EL (cell line): ENCODE measurements at regions not wholly inside any gene's neighbourhood (a gene's known extent, or its start where the extent isn't known, plus 50 kb on each side); places are given as distances from the start of the nearest gene placed in this dataset.
A peak's percentile ranks its signal among the peaks of the same experiment; 100 is the strongest.
"Not testable (repeated sequence)": the region's sequence is repeated elsewhere in the genome, so short reads cannot be mapped to it uniquely, and the experiment has no call there.

Experiments used
- DNase-seq: peaks from one replicate; pipeline ENCODE4 v3.0.0-alpha.2; 2016

DNA sequence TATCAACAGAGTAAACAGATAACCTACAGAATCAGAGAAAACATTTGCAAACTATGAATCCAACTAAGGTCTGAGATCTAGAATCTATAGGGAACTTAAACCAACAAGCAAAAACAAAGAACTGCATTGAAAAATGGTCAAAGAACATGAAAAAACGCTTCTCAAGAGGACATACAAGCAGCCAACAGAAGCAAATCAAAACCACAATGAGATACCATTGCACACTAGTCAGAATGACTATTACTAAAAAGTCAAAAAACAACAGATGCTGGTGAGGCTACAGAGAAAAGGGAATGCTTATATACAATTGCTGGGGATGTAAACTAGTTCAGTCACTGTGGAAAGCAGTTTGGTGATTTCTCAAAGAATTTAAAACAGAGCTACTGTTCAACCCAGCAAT lies 255.7 kb downstream of the TMEM47 start:
- DNase-seq: no peak

DNA sequence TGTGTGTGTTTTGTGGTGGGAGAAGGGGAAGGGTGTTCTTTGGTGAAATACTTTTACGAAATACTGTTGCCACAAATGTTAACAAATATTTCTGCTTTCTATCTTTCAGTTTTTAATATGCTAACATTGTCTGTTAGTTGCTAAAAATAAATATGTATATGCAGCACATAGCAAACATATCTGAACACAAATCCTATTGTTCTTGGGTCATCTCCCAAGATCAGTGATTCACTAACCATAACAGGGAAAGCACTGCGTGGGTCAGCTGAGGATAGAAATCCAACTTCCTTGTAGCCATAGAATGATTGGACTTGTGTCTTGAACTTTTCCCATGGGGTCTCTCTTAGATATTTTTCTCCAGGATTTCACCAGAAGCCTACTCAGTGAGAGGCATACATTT lies 250.3 kb upstream of the FAM47A start:
- peak; percentile 53 for DNase-seq

DNA sequence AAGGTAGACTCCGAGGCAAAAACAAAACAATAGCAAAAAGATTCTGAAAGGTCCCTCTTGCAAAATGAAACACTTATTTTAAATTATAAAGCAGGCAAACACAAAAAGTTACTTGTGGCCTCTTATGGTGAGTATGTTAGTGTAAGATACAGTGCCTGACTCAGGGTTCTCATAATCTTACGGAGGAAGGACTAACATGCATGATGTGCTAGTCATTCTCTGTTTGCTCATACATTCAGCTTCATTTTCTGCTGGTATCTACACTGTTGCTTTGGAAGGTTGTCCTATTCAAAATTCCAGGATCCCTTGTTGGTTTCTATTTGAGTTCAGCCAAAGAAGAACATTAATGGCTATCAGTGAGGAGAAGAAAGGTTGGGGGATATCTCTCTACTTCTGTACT lies 249.1 kb upstream of the FAM47A start:
- DNase-seq: peak; percentile 18

DNA sequence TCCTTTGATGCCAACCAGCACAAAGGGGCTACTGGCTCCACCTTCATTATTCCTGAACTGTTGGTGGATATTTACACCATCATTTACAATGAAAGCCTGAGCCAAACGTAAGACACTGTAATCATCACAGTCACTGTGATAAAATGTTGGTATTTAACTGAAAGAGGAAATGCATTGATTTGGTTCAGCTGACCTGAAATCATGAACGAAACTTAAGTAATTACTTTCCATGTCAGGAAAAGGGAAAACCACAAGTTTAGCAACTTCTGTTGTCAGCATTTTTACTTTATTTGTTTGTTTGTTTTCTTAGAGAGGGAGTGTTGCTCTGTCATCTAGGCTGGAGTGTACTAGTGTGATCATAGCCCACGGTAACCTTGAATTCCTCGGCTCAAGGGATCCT lies 247.8 kb upstream of the FAM47A start:
- DNase-seq: peak; percentile 4

DNA sequence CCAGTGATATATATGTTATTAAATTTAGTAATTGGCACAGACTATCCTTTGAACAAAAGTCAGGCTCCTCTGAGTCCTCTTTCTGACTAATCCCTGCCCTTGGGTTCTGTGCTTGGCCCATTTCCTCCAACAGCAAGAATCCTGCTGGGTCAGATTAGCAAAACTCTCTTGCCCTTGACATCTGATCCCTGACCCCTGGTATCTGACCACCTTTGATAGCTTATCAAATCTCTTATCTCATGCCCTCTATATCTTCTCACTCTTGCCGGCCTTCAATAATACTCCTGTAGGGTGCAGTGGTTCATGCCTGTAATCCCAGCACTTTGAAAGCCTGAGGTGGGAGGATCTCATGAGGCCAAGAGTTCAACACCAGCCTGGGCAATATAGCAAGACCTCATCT lies 245.5 kb upstream of the FAM47A start:
- DNase-seq: no peak

DNA sequence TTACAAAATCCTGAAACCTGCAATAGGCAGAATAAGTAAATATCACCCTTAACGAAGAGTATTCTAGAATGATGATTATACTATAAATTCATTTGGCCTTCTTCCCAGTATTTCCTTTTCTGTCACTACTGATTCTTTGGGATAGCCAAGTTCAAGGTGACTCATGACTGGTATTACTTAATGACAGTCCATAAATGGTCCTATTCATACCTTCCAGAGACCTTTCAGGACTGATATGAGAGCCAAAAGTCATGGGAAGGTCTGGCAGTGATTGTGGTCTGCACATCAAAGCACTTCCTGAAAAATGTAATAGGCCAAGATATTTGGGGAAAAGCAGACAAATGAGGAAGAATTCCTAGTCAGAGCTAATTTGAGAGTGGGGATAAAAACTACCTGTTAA lies 239.6 kb upstream of the FAM47A start:
- no peak for DNase-seq

DNA sequence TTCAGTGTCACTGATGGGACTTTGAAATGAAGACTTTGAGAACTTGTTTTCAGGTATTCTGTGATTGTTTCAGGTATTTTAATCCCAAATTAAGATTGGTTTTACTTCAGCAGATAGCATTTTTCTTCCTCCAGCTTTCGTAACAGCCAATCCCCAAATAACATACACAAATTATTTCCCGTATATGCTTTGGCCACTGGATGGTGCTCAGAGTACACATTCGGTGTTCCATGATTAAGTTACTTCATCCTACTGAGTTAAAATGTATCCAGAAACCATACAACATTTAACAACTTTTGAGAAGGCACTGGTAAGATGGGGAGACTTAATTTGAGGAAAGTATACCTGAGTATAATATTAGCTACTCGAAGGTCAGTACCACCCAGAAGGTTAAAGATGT lies 233.4 kb upstream of the FAM47A start:
- peak; percentile 11 for DNase-seq

DNA sequence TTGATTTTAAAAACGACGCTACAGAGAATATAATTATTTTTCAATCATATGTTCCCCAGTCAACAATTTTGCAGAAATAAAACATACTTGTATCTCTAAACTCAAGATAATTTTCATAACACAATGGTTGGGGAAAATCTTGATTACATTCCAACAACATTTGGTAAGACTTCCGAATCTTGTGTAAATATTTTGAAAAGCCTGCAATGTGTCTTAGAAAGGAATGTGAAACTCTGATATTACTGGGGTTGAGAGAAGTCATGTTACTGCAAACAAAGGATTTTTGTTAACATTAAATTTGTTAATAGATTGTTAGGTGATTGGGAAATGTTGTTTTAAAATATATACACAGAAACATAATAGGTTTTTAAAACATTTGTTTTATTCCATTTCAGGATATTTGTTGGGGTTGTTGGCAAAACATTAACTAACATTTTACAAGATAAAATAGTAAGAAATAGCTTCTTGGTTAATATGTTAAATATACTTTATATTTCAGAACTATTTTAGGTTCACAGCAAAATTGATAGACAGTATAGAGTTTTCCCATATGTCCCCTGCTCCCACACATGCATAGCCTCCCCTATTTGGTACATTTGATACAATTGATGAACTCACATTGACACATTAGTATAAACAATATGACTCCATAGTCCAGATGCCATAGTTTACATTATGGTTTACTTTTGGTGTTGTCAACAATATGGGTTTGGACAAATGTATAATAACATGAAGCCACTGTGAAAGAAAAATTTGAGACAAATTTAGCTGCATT lies 218.6 kb upstream of the FAM47A start:
- DNase-seq: no peak

DNA sequence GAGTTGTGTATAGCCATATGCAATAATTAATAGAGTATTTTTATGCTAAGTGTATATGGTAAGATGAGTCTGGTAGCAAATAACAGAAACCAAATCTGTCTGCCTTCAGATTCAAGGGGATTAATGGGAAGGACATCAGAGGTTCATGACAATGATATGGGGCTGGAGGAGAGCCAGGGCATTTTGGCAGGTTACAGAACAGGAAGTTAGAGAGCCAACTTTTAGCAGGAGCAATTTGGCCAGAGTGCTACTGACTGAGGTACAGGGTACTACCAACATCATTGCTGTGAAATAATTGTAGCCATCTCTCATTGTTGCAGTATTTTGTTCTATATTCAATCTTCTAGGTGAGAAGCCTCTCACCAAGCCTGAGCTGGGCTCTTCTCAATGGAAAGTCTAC lies 210.9 kb upstream of the FAM47A start:
- no peak for DNase-seq

DNA sequence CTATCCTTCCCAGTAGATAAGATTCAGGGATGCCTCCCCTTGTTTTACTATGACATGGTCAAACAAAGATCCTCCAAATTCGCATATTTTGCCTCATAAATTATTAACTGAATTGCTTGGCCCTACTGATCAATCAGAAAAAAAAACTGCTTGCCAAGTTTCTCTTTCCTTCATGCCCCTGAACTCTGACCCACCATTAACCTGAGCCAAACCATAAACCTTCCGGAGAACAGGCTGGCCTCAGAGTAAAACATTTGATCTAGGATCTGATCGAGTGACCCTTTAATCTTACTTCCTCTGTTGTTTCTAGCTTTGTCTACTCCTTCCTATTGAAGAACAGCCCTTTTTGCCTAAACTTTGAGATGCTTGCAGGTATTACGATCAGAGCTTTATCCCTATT lies 209.7 kb upstream of the FAM47A start:
- DNase-seq: no peak

DNA sequence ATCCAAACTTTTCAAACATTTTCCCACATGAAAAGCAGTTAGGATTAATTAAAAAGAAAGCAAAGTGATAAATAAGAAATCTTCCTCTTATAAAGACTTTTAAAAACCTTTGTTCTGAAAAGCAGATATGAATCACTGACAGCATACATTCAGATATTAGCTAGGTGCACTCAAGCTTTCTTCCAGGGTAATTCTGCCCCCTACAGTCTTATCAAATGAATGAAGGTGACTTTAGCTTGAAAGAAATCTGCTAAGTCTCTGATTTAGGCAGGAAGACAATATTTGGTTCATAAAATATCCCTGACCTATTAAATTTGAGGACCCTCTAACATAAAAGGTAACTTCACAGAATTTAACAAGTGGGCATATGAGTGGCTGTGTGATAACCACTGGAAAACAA lies 209.1 kb upstream of the FAM47A start:
- no peak for DNase-seq

DNA sequence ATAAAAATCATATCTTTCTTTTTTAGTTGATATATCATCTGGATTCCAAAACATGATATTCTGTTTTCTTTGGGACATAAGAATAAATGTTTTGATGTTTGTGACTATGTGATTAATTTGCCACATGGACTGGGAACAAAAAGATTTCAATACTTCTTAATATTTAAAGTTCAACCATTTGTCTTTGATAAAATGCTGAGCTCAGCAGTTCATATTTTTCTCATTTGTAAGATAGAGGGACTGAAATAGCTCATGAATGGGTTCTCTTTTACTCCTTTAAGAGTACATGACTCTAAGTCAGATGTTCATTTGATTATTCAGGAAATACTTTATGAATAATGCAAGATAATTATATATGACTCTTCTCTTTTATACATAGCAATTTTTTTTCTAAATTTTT lies 205.9 kb upstream of the FAM47A start:
- DNase-seq: no peak

DNA sequence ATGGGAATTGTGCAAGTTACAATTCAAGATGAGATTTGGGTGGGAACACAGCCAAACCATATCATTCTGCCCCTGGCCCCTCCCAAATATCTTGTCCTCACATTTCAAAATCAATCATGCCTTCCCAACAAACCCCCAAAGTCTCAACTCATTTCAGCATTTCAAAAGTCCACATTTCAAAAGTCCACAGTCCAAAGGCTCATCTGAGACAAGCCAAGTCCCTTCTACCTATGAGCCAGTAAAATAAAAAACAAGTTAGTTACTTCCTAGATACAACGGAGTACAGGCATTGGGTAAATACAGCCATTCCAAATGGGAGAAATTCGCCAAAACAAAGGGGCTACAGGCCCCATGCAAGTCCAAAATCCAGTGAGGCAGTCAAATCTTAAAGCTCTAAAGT lies 203.3 kb upstream of the FAM47A start:
- DNase-seq: not testable (repeated sequence)

DNA sequence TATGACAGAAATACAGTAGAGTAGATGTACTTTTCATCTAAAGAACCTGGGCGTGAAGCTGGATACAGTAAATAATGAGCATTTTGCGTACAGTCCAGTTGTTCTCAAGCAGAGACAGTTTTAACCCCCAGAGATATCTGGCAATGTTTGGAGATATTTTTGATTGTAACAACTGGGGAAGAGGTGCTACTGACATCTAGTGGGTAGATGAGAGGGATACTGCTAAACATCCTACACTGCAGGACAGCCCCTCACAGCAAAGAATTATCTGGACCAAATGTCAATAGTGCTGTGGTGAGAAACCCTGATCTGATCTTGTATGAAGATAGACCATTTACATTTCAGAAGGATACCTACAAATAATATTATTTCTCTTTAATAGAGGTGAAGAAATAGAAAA lies 200.2 kb upstream of the FAM47A start:
- no peak for DNase-seq

DNA sequence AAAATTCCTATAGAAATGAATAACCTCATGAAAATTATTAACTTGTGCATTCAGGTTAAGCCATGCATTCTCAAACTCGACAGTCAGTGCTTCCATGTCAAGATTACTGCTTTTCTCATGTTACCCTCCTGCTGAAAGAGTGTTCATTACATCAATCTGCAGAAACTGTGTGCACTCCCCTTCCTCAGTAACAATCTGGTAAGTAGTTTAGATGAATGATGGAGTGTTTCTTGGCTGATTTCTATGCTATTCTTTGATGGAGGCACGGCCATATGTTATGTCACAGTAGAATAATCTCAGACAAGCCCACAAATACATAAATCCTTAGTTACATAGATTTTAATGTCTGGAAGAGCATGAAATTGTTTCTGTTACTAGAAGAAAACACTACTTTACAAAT lies 193.3 kb upstream of the FAM47A start:
- DNase-seq: no peak

DNA sequence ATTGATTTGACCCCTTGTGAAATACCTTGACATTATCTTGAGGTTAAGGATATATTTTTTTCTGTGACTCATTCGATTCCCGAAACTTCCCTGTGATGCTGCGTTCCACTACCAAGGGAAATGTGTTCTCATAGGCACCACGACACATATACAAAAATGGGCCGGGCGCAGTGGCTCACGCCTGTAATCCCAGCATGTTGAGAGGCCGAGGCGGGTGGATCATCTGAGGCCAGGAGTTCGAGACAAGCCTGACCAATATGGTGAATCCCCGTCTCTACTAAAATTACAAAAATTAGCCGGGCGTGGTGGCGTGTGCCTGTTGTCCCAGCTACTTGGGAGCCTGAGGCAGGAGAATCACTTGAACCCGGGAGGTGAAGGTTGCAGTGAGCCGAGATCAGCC lies 188.3 kb upstream of the FAM47A start:
- not testable (repeated sequence) for DNase-seq

DNA sequence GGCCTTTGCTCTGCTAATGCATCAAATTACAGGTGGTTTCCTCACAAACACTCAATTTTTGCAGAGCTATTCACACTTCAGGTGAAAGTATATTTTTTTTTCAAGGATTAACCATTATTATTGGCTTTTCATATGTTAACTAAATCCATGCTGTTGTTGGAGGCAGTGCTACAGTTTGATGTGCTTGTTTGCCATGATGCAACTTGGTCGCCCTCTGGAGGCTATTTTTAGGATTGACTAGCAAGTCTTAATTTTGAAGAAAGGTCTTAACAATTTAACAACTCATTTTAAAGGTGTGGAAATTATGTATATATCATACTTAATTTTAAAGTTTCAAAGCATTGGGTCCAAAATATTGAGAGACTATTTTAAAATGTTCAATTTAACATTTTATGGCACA lies 168.8 kb upstream of the FAM47A start:
- peak; percentile 8 for DNase-seq

DNA sequence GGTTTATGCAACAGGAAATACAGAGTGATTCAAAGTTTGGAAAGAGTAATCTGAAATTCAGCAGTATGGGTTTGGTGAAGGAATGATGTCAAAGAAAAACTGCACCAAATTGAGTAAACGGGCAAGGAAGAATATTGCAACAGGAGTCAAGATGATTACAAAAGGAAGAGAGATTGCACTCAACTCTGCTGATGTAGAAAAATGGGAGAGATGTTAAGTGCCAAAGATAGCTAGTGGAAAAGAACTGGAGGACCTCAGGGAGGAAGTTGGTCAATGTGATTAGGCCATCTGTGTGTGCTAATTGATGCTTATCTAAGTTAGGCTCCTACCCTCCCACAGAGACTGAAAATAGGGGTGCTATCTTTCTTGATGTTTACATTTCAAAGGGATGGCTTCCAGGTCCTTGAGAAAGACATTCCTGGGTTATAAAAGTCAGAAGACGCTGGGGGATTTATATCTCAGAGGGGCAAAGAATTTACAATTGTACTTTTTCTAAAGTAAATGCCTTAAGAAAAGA lies 167.4 kb upstream of the FAM47A start:
- no peak for DNase-seq

DNA sequence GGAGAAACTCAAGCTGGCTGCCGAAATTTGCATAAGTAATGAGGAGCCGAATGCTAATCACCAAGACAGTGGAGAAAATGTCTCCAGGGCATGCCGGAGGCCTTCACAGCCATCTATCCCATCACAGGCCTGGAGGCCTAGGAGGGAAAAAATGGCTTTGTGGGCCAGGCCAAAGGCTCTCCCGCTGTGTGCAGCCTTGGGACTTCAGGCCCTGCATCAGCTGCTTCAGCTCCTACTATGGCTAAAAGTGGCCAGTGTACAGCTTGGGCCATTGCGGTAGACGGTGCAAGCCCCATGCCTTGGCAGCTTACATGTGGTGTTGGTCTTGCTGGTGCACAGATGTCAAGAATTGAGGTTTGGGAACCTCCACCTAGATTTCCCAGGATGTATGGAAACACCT lies 162.6 kb upstream of the FAM47A start:
- DNase-seq: no peak

DNA sequence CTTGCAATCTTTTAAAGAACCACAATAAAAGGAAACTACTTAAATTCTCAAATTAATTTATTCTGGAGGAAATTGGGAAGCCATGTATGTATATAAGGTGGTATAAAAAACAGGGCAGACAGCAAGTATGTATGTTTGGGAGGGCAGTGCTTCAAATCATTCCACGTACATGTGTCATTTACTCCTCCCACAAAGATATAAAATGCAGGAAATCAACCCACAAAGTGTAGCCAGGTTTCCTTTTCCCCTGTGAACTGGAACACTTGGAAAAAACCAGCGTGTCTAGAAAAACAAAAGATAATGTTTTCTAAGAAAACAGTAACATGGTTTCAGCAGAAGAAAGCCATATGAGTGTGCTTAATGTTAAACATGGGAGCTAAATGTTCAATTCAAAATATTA lies 156.7 kb upstream of the FAM47A start:
- DNase-seq: no peak

DNA sequence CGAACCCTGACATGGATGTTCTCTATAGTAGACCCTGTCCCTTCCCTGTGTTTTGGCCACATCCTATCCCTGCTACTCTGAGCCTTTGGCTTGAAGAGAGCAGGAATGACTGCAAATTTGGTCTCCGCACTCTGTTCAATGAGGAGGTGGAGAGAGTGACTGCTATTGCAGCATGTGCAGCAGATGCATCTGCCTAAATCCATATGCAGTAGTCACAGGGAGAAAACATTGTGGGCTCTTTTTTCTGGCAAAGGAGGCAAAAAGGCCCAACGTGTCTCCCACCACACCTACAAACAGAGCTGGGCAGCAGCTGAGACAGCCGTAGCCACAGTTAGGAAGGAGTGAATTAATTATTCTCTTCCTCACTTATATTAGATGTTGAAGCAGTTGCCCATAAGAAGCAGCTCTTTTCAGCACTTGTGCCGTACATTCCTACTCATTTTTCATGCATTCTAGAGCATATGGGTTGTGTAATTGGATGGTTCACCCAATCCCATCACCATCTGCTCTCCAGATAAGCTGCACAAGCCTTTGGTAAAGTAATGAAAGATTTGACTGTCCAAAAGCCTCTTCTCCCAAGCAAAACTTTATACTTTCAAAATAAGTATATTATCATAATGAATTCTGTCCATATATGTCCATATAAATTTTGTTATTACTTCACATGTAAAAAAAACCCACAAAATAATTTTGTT lies 147.9 kb upstream of the FAM47A start:
- no peak for DNase-seq

DNA sequence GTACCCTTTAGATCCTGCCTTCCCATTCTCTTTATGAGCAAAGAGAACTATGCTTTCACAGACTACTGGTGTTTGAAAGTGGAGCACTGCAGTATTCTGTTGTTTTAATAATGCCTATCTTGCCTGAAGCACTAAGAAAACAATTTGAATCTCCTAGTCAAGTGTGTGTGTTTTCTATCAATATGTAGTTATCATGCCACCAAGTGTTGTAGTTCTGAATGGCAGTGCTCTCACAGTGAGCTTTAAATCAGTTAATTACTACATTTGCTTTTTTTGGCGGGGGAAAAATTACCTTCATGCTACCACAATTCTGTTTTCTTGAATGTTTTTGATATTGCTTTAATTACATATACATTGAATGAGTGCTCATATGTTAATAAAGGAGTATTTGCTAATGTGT lies 143.6 kb upstream of the FAM47A start:
- DNase-seq: no peak

DNA sequence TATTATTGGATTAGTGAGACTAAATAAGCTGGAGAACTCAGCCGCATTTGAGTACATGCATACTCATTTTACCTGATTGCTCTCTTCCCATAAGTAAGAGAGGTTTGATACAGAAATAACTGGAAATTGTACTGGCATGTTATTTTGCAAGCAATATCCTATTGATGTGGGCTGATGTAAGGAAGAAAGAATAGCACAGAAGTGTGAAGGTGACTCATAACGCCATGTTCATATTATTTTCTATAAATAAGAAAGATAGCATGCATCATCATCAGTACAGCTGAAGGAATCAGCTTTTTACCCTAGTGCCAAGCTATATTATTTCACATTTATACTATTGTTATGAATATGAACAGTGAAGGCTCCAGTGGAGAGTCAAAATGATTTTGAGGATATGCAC lies 138.3 kb upstream of the FAM47A start:
- DNase-seq: no peak

DNA sequence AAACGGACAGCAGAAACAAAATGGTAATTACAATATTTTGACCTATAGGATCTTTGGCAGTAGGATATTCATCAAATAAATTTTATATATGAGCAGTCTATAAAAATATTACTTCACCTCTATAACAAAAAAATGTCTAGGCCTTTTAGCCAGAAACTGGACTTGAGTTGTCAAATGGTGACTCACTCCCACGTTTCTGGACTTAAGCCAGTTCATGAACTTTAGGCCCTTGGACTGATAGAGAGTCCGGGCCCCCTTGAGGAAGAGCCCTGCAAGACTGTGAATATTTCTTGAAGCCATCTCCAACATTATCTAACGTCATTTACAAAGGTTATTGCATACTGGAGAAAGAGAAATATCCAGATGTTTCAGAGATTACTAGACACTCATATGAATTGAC lies 106.8 kb upstream of the FAM47A start:
- no peak for DNase-seq

DNA sequence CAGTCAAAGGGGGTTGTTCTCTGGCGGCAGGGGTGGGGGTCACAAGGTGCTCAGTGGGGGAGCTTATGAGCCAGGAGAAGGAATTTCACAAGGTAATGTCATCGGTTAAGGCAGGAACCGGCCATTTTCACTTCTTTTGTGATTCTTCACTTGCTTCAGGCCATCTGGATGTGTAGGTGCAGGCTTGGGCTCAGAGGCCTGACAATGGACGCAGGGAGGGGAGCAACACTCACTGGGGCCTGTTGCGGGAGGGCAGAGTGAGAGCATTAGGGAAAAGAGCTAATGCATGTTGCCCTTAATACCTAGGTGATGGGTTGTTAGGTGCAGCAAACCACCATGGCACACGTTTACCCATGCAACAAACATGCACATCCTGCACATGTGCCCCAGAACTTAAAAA lies 98.0 kb upstream of the FAM47A start:
- DNase-seq: not testable (repeated sequence)
